Activated CD8-positive, alpha-beta memory T cell treated with anti-CD3 and anti-CD28 coated beads, Interleukin-2, amount 10 ng/mL, durations not matched to agents 7 days and 5 days (primary cell): ENCODE measurements at regions not wholly inside any gene's neighbourhood (a gene's known extent, or its start where the extent isn't known, plus 50 kb on each side); places are given as distances from the start of the nearest gene placed in this dataset.
"Not testable (repeated sequence)": the region's sequence is repeated elsewhere in the genome, so short reads cannot be mapped to it uniquely, and the experiment has no call there.

Source experiments
- ATAC-seq: fragments of 150-1000 bp; cut with Tn5 transposase; one replicate; pipeline ENCODE4 v1.10.0; 2021; ENCODE audit warnings: moderate library complexity
- CTCF ChIA-PET: fragments of 350-600 bp; sonication (Branson Sonifier 250); formaldehyde crosslinking; loops from one replicate; lab custom pipeline; 2021; ENCODE audit warnings: antibody characterized with exemption; lab: Charles Lee
- DNase-seq: peaks from one replicate; pipeline ENCODE4 v3.0.0-alpha.2; 2020
- H3K27ac Mint-ChIP-seq: one replicate; pipeline ENCODE4 v1.8.0; 2021; ENCODE audit warnings: mild to moderate bottlenecking, mixed read lengths
- H3K27me3 Mint-ChIP-seq: one replicate; pipeline ENCODE4 v1.8.0; 2021; ENCODE audit warnings: mixed read lengths
- H3K36me3 Mint-ChIP-seq: one replicate; pipeline ENCODE4 v1.8.0; 2021; ENCODE audit warnings: mild to moderate bottlenecking, mixed read lengths
- H3K4me1 Mint-ChIP-seq: one replicate; pipeline ENCODE4 v1.8.0; 2021; ENCODE audit warnings: mixed read lengths
- H3K4me3 Mint-ChIP-seq: one replicate; pipeline ENCODE4 v1.8.0; 2021; ENCODE audit warnings: mild to moderate bottlenecking, moderate library complexity, mixed read lengths
- H3K9me3 Mint-ChIP-seq: one replicate; pipeline ENCODE4 v1.8.0; 2022; ENCODE audit warnings: low read depth, mixed read lengths

GRCh38 chr1:47592296-47593012, 154.6 kb downstream of the FOXD2 start:
- Mint-ChIP-seq H3K9me3 (no peaks in the 10 kb centered on the region), H3K27ac (no peak overlapping the region), H3K4me1 (no peaks in the 10 kb centered on the region), H3K27me3 (peaks cover 16% of the 10 kb centered on the region), H3K4me3 (no peak overlapping the region), H3K36me3 (no peaks in the 10 kb centered on the region)
- CTCF ChIA-PET = no interaction called here
- no peak for ATAC-seq
- peak; percentile 11 for DNase-seq

GRCh38 chr1:47593013-47593568, 155.2 kb downstream of the FOXD2 start:
- no peak for ATAC-seq
- Mint-ChIP-seq H3K4me1 (no peaks in the 10 kb centered on the region), H3K27ac (no peak overlapping the region), H3K4me3 (no peak overlapping the region), H3K9me3 (no peaks in the 10 kb centered on the region), H3K27me3 (peaks cover 16% of the 10 kb centered on the region), H3K36me3 (no peaks in the 10 kb centered on the region)
- peak; percentile 8 for DNase-seq
- CTCF ChIA-PET = no interaction called here

GRCh38 chr1:47593598-47594285, 155.9 kb downstream of the FOXD2 start:
- CTCF ChIA-PET = no interaction called here
- DNase-seq (peak; percentile 23), ATAC-seq (no peak)
- Mint-ChIP-seq H3K4me3 (no peak overlapping the region), H3K9me3 (no peaks in the 10 kb centered on the region), H3K27me3 (peaks cover 16% of the 10 kb centered on the region), H3K27ac (no peak overlapping the region), H3K4me1 (no peaks in the 10 kb centered on the region), H3K36me3 (no peaks in the 10 kb centered on the region)

- CTCF ChIA-PET = no interaction called here
- Mint-ChIP-seq H3K4me3 (no peak overlapping the region), H3K9me3 (peaks cover 6% of the 10 kb centered on the region), H3K36me3 (no peaks in the 10 kb centered on the region), H3K4me1 (no peaks in the 10 kb centered on the region), H3K27ac (no peak overlapping the region), H3K27me3 (peaks cover 20% of the 10 kb centered on the region)
- ATAC-seq = no peak
- DNase-seq = peak; percentile 8
These were observed 156.8 kb downstream of the FOXD2 start for GRCh38 chr1:47594627-47595026.

GRCh38 chr1:47596328-47596727, 158.5 kb downstream of the FOXD2 start:
- ATAC-seq = no peak
- Mint-ChIP-seq H3K4me3 (no peak overlapping the region), H3K27ac (no peak overlapping the region), H3K4me1 (no peaks in the 10 kb centered on the region), H3K36me3 (no peaks in the 10 kb centered on the region), H3K9me3 (peaks cover 7% of the 10 kb centered on the region), H3K27me3 (peaks cover 31% of the 10 kb centered on the region)
- CTCF ChIA-PET = no interaction called here
- peak; percentile 12 for DNase-seq

GRCh38 chr1:47598357-47598756, 160.5 kb downstream of the FOXD2 start:
- peaks cover 13% of the 10 kb centered on the region for H3K9me3 Mint-ChIP-seq
- no peak overlapping the region for H3K27ac Mint-ChIP-seq
- peaks cover 26% of the 10 kb centered on the region for H3K27me3 Mint-ChIP-seq
- no peaks in the 10 kb centered on the region for H3K4me1 Mint-ChIP-seq
- CTCF ChIA-PET = no interaction called here
- no peak for ATAC-seq
- no peak overlapping the region for H3K4me3 Mint-ChIP-seq
- peak; percentile 25 for DNase-seq
- H3K36me3 Mint-ChIP-seq = no peaks in the 10 kb centered on the region

GRCh38 chr1:47599777-47600176, 161.9 kb downstream of the FOXD2 start:
- CTCF ChIA-PET = no interaction called here
- Mint-ChIP-seq H3K27ac (no peak overlapping the region), H3K4me1 (no peaks in the 10 kb centered on the region), H3K27me3 (peaks cover 20% of the 10 kb centered on the region), H3K4me3 (no peak overlapping the region), H3K36me3 (no peaks in the 10 kb centered on the region), H3K9me3 (peaks cover 13% of the 10 kb centered on the region)
- DNase-seq = no peak
- ATAC-seq = no peak

- H3K27ac Mint-ChIP-seq, ATAC-seq, H3K4me1 Mint-ChIP-seq, H3K36me3 Mint-ChIP-seq, H3K4me3 Mint-ChIP-seq, CTCF ChIA-PET: not testable (repeated sequence)
- peak; percentile 27 for DNase-seq
- Mint-ChIP-seq H3K9me3 (peaks cover 13% of the 10 kb centered on the region), H3K27me3 (peaks cover 22% of the 10 kb centered on the region)
These were observed 164.6 kb downstream of the FOXD2 start for GRCh38 chr1:47602491-47602890.

GRCh38 chr1:47604869-47605268, 167.0 kb downstream of the FOXD2 start:
- ATAC-seq, CTCF ChIA-PET, H3K36me3 Mint-ChIP-seq, DNase-seq, H3K4me1 Mint-ChIP-seq, H3K4me3 Mint-ChIP-seq, H3K9me3 Mint-ChIP-seq, H3K27ac Mint-ChIP-seq: not testable (repeated sequence)
- peaks cover 20% of the 10 kb centered on the region for H3K27me3 Mint-ChIP-seq

- Mint-ChIP-seq H3K4me3 (no peak overlapping the region), H3K4me1 (no peaks in the 10 kb centered on the region), H3K27ac (no peak overlapping the region), H3K27me3 (peaks cover 25% of the 10 kb centered on the region), H3K36me3 (no peaks in the 10 kb centered on the region), H3K9me3 (no peaks in the 10 kb centered on the region)
- ATAC-seq (no peak), DNase-seq (peak; percentile 8)
- CTCF ChIA-PET = no interaction called here
These were observed 170.5 kb downstream of the FOXD2 start for GRCh38 chr1:47608296-47608875.

- H3K27ac Mint-ChIP-seq = no peak overlapping the region
- no peak overlapping the region for H3K4me3 Mint-ChIP-seq
- no peaks in the 10 kb centered on the region for H3K36me3 Mint-ChIP-seq
- CTCF ChIA-PET = no interaction called here
- H3K9me3 Mint-ChIP-seq = no peaks in the 10 kb centered on the region
- peaks cover 24% of the 10 kb centered on the region for H3K27me3 Mint-ChIP-seq
- peak; percentile 0 for DNase-seq
- no peak for ATAC-seq
- no peaks in the 10 kb centered on the region for H3K4me1 Mint-ChIP-seq
These were observed 174.1 kb downstream of the FOXD2 start for GRCh38 chr1:47611992-47612391.

- DNase-seq = no peak
- CTCF ChIA-PET = no interaction called here
- Mint-ChIP-seq H3K4me3 (no peak overlapping the region), H3K27ac (no peak overlapping the region), H3K9me3 (no peaks in the 10 kb centered on the region), H3K4me1 (no peaks in the 10 kb centered on the region), H3K27me3 (peaks cover 24% of the 10 kb centered on the region), H3K36me3 (no peaks in the 10 kb centered on the region)
- no peak for ATAC-seq
These were observed 175.0 kb downstream of the FOXD2 start for GRCh38 chr1:47612819-47613218.

- Mint-ChIP-seq H3K4me3 (no peak overlapping the region), H3K9me3 (no peaks in the 10 kb centered on the region), H3K4me1 (no peaks in the 10 kb centered on the region), H3K27me3 (peaks cover 11% of the 10 kb centered on the region), H3K27ac (no peak overlapping the region), H3K36me3 (no peaks in the 10 kb centered on the region)
- CTCF ChIA-PET = no interaction called here
- DNase-seq = peak; percentile 19
- no peak for ATAC-seq
These were observed 178.2 kb downstream of the FOXD2 start for GRCh38 chr1:47616036-47616435.

- H3K9me3 Mint-ChIP-seq = no peaks in the 10 kb centered on the region
- H3K27ac Mint-ChIP-seq = no peak overlapping the region
- ATAC-seq = no peak
- peaks cover 8% of the 10 kb centered on the region for H3K27me3 Mint-ChIP-seq
- peak; percentile 14 for DNase-seq
- CTCF ChIA-PET = no interaction called here
- H3K4me1 Mint-ChIP-seq = no peaks in the 10 kb centered on the region
- H3K36me3 Mint-ChIP-seq = no peaks in the 10 kb centered on the region
- no peak overlapping the region for H3K4me3 Mint-ChIP-seq
These were observed 179.1 kb downstream of the FOXD2 start for GRCh38 chr1:47616906-47617305.
